Spleen (tissue), 11 donors: ENCODE measurements at regions not wholly inside any gene's neighbourhood (a gene's known extent, or its start where the extent isn't known, plus 50 kb on each side); places are given as distances from the start of the nearest gene placed in this dataset.
"Not testable (repeated sequence)": the region's sequence is repeated elsewhere in the genome, so short reads cannot be mapped to it uniquely, and the experiment has no call there.

Experiments used
- DNase-seq: peaks from one replicate; pipeline ENCODE4 v3.0.0-alpha.2; 2020
- H3K27ac ChIP-seq, 8 donors: fragments of 200-600 bp; sonication (generic) in 7 of 8; 1 replicate in 4 of 8; 2 replicates in 4 of 8; pipeline versions ENCODE4 v1.5.0 to v1.8.0; 2016 to 2021; ENCODE audit warnings: inconsistent platforms in 4 of 8, mild to moderate bottlenecking in 4 of 8, moderate library complexity in 1 of 8
- H3K27me3 ChIP-seq, 7 donors: fragments of 200-600 bp; sonication (generic) in 6 of 7; replicated peaks in 1 of 7; 1 replicate in 4 of 7; 2 replicates in 3 of 7; pipeline versions ENCODE4 v1.5.0 to v1.8.0; 2016 to 2021; ENCODE audit warnings: inconsistent platforms in 3 of 7, mild to moderate bottlenecking in 1 of 7
- H3K36me3 ChIP-seq, 6 donors: fragments of 200-600 bp; sonication (generic) in 5 of 6; 1 replicate in 4 of 6; 2 replicates in 2 of 6; pipeline versions ENCODE4 v1.5.0 to v1.8.0; 2016 to 2021; ENCODE audit warnings: inconsistent platforms in 2 of 6
- H3K4me1 ChIP-seq, 6 donors: fragments of 200-600 bp; sonication (generic) in 5 of 6; 1 replicate in 3 of 6; 2 replicates in 3 of 6; pipeline versions ENCODE4 v1.5.0 to v1.8.0; 2016 to 2021; ENCODE audit warnings: inconsistent platforms in 3 of 6
- H3K4me3 ChIP-seq, 8 donors: fragments of 200-600 bp; sonication (generic) in 7 of 8; 1 replicate in 4 of 8; 2 replicates in 4 of 8; pipeline versions ENCODE4 v1.5.0 to v1.8.0; 2016 to 2021; ENCODE audit warnings: inconsistent platforms in 4 of 8, mild to moderate bottlenecking in 4 of 8, moderate library complexity in 2 of 8
- H3K9me3 ChIP-seq, 8 donors: fragments of 200-600 bp; sonication (generic) in 7 of 8; 1 replicate in 4 of 8; 2 replicates in 4 of 8; pipeline versions ENCODE4 v1.5.0 to v1.8.0; 2016 to 2021; ENCODE audit warnings: inconsistent platforms in 4 of 8
- POLR2A ChIP-seq, 3 donors: fragments of 450-650 bp; IDR thresholded peaks; one replicate each; pipeline ENCODE4 v1.5.1; 2017; ENCODE audit warnings: antibody characterized with exemption in 3 of 3, mild to moderate bottlenecking in 1 of 3
- POLR2AphosphoS5 ChIP-seq, 3 donors: sonication (generic); formaldehyde crosslinking; IDR thresholded peaks; one replicate each; pipeline ENCODE4 v1.5.1; 2017; ENCODE audit warnings: antibody characterized with exemption in 3 of 3
- WGBS, 5 donors: extraction: QIAGEN DNeasy Blood & Tissue Kit in 3 of 5; methylation state at CpG; one replicate each; pipeline versions ENCODE4 v1.1.5 to v1.1.7; 2013 to 2018; 5-methylcytosine and 5-hydroxymethylcytosine counted together
- intact Hi-C: fragments of 100-400 bp; cut with DNase I; formaldehyde crosslinking; loops from one replicate; pipeline ENCODE4 v1.15.0; 2023; ENCODE audit warnings: low total_unique reads
- TF ChIP-seq, protein P1 (sequence below), 11 experiments: fragments of 200-600 bp in 7 of 11; fragments of 450-650 bp in 4 of 11; sonication (generic) in 4 of 11; IDR thresholded peaks in 8 of 11; conservative IDR thresholded peaks in 3 of 11; 1 replicate in 7 of 11; 2 replicates in 4 of 11; pipeline versions ENCODE4 v1.4.0 to v1.8.0; 2016 to 2021; ENCODE audit warnings: antibody characterized with exemption in 11 of 11, inconsistent platforms in 4 of 11, mild to moderate bottlenecking in 1 of 11
- donor health status: healthy with polysubstance abuse.
- donor health status: DM: no; HTN: no; CAD: no; lungs with moderate emphysema.
- donor health status: DM: no; HTN: no; CAD: no.
- donor health status: Bipolar disorder and iron deficiency.
- donor health status: healthy.
- donor health status: DM: no; HTN: no; CAD: no.
- donor health status: DM: yes; HTN: yes; CAD: no.

DNA sequence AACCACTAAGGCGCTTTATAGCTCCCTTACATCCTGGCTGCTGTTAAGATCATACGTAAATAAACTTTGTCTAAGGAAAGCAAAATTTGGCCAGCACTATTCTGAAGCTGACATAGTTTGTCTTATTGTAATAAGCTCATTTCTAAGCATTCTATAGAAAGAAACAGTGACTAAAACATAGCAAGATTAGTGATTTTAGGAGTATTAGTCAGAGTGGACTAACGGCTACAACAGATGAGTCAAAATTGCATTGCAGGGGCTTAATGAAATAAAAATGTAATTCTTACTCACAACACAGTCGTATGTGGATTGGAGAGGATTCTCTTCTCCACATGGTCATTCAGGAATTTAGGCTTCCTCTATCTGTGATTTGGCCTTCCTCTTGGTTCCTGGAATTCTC is 347.6 kb downstream of the GADD45G start:
- TF ChIP-seq POLR2AphosphoS5 (IDR thresholded peaks at IDR 0.05) (no peak), POLR2A (IDR thresholded peaks at IDR 0.05) (no peak)
- TF ChIP-seq, protein P1, sequence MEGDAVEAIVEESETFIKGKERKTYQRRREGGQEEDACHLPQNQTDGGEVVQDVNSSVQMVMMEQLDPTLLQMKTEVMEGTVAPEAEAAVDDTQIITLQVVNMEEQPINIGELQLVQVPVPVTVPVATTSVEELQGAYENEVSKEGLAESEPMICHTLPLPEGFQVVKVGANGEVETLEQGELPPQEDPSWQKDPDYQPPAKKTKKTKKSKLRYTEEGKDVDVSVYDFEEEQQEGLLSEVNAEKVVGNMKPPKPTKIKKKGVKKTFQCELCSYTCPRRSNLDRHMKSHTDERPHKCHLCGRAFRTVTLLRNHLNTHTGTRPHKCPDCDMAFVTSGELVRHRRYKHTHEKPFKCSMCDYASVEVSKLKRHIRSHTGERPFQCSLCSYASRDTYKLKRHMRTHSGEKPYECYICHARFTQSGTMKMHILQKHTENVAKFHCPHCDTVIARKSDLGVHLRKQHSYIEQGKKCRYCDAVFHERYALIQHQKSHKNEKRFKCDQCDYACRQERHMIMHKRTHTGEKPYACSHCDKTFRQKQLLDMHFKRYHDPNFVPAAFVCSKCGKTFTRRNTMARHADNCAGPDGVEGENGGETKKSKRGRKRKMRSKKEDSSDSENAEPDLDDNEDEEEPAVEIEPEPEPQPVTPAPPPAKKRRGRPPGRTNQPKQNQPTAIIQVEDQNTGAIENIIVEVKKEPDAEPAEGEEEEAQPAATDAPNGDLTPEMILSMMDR (IDR thresholded peaks at IDR 0.05 in 8 of 11, conservative IDR thresholded peaks at IDR 0.05 in 3 of 11): no peak
- Histone ChIP-seq H3K4me3 (no peak overlapping the region), H3K36me3 (no peaks in the 10 kb centered on the region), H3K27ac (no peak overlapping the region), H3K27me3 (no peaks in the 10 kb centered on the region), H3K4me1 (peaks cover 0 to 15% (median 0%) of the 10 kb centered on the region in 6 donors), H3K9me3 (no peaks in the 10 kb centered on the region)
- WGBS, 5 donors: 71 to 81% (median 75%) methylated on average over 4 of the region's 4 CpGs
- DNase-seq: no peak
- intact Hi-C loops: no loop called here

DNA sequence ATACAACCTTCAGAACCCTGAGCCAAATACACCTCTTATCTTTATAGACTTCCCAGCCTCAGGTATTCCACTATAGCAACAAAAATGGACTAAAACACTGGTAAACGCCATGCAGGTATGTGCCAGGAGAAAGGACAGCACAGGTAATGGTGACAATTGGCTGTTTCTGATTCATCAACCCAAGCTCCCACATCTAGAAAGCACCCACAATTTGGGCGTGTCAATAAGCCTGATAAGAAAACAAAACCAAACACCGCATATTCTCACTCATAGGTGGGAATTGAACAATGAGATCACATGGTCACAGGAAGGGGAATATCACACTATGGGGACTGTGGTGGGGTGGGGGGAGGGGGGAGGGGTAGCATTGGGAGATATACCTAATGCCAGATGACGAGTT is 348.5 kb downstream of the GADD45G start:
- H3K9me3 ChIP-seq, H3K36me3 ChIP-seq, intact Hi-C loops, DNase-seq, H3K4me3 ChIP-seq, H3K27ac ChIP-seq, H3K27me3 ChIP-seq: not testable (repeated sequence)
- peaks cover 0 to 15% (median 0%) of the 10 kb centered on the region in 6 donors for H3K4me1 ChIP-seq
- 76 to 99% (median 84%) methylated on average over 3 to 4 of the region's 4 CpGs for WGBS, 5 donors

DNA sequence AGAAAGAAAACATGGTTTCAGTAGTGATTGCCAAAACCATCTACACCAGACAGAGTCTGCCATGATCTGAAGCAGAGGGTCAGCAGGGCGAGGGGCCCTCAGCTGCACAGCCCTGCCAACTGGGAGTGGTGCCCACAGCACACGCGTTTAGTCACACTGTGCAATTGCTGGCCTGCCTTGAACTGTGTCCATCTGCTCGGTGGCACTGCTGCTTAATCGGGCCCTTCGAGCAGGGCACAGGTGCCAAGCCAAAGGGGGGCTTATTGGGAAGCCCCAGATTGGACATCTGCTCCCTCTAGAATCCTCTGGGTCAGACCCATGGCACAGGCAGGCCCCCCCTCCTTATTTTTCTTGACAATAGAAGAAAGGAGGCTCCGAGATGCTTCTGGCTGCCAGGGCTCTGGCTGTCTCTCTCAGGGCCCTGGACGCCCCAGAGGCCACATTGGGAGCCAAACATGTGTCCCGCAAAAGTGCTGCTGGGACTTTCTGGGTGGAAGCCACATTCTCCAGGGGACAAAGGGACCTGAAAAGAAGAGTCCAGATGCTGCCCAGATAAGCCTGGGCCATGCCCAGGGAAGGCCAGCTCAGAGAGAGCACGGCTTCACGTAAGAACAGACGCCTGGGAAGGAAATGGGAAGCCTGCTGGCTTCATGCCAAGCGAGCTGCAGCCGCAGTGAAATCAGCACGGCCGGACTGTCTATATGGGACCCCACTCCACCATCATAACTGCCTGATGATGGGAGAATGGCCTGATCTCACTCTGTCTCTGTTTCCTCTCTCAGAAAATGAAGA is 349.2 kb downstream of the GADD45G start:
- H3K27ac ChIP-seq: no peak overlapping the region
- no peak for DNase-seq
- H3K27me3 ChIP-seq: no peaks in the 10 kb centered on the region
- TF ChIP-seq POLR2A (IDR thresholded peaks at IDR 0.05) (no peak), POLR2AphosphoS5 (IDR thresholded peaks at IDR 0.05) (no peak)
- TF ChIP-seq, protein P1 (IDR thresholded peaks at IDR 0.05 in 8 of 11, conservative IDR thresholded peaks at IDR 0.05 in 3 of 11): no peak
- intact Hi-C loops: no loop called here
- peaks cover 0 to 15% (median 0%) of the 10 kb centered on the region in 6 donors for H3K4me1 ChIP-seq
- H3K36me3 ChIP-seq: no peaks in the 10 kb centered on the region
- H3K9me3 ChIP-seq: no peaks in the 10 kb centered on the region
- no peak overlapping the region for H3K4me3 ChIP-seq
- WGBS, 5 donors: 60 to 74% (median 63%) methylated on average over 15 to 16 of the region's 16 CpGs

DNA sequence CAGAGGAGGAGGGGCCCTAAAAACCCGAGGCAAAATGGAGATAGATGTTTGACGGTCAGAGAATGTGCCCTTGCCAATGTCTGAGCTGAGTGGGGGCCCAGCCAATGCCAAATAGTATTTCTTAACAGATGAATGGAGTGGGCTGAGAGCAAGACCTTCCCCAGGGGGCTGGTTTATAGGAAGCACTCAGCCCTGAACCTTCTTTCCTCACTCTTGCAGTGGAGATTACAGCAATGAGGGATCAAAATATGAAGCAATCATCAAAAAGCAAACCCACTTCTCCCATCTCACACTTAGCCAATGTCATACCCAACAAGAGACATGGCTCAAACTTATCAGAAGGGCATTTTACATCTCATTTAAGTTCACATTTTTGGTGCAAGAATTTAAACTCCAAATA is 350.3 kb downstream of the GADD45G start:
- no peak for DNase-seq
- Histone ChIP-seq H3K9me3 (no peaks in the 10 kb centered on the region), H3K27me3 (no peaks in the 10 kb centered on the region), H3K4me1 (peaks cover 0 to 15% (median 0%) of the 10 kb centered on the region in 6 donors), H3K36me3 (no peaks in the 10 kb centered on the region), H3K4me3 (no peak overlapping the region), H3K27ac (no peak overlapping the region)
- TF ChIP-seq, protein P1 (IDR thresholded peaks at IDR 0.05 in 8 of 11, conservative IDR thresholded peaks at IDR 0.05 in 3 of 11): no peak
- no peak for TF ChIP-seq POLR2AphosphoS5 (IDR thresholded peaks at IDR 0.05)
- TF ChIP-seq POLR2A (IDR thresholded peaks at IDR 0.05): no peak
- intact Hi-C loops: no loop called here
- 47 to 78% (median 61%) methylated on average over 2 of the region's 2 CpGs for WGBS, 5 donors
